ENCODE measurements at regions not wholly inside any gene's neighbourhood (a gene's known extent, or its start where the extent isn't known, plus 50 kb on each side); places are given as distances from the start of the nearest gene placed in this dataset.

DNA sequence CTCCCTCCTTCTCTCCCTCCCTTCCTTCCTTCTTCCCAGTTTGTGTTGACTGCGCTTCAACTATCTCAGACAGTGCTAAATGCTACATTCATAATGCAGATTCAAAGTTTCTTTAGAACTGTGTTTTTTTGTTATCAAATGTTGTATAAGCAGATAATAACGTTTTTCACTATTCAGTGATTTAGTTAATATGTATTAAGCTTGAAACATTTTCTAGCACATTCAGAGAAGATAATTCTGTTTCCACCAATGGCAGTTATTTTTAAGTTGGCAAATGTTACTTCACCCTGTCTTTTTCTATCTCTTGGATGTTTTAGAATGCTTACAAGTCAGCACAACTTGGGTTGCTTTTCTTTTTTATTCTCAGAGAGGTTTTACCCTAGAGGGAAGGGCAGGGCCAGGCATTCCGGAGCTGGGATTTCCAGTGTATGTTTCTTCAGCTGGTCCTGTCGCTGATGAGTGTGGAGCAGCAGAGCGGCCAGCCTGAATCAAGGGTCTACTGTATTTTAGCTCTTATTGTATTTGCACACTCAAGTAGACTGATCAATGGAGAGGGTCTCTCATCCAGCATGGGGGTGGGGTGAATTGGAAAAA, 162.3 kb upstream of the ARHGAP20 start:
- DNase-seq = no peak
- no peak overlapping the region for H3K4me3 ChIP-seq
- H3K36me3 ChIP-seq = no peaks in the 10 kb centered on the region
- H3K27ac ChIP-seq = no peak overlapping the region
- H3K4me1 ChIP-seq = peaks cover 0 to 4% of the 10 kb centered on the region in 2 donors
- TF ChIP-seq, protein P1, sequence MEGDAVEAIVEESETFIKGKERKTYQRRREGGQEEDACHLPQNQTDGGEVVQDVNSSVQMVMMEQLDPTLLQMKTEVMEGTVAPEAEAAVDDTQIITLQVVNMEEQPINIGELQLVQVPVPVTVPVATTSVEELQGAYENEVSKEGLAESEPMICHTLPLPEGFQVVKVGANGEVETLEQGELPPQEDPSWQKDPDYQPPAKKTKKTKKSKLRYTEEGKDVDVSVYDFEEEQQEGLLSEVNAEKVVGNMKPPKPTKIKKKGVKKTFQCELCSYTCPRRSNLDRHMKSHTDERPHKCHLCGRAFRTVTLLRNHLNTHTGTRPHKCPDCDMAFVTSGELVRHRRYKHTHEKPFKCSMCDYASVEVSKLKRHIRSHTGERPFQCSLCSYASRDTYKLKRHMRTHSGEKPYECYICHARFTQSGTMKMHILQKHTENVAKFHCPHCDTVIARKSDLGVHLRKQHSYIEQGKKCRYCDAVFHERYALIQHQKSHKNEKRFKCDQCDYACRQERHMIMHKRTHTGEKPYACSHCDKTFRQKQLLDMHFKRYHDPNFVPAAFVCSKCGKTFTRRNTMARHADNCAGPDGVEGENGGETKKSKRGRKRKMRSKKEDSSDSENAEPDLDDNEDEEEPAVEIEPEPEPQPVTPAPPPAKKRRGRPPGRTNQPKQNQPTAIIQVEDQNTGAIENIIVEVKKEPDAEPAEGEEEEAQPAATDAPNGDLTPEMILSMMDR (IDR thresholded peaks at IDR 0.05) = no peak
- no peak for TF ChIP-seq POLR2A (IDR thresholded peaks at IDR 0.05)
- no peaks in the 10 kb centered on the region for H3K9me3 ChIP-seq
- no peaks in the 10 kb centered on the region for H3K27me3 ChIP-seq
- intact Hi-C loops (cut with DNase I; ENCODE audit: low total_unique reads) = no loop called here

DNA sequence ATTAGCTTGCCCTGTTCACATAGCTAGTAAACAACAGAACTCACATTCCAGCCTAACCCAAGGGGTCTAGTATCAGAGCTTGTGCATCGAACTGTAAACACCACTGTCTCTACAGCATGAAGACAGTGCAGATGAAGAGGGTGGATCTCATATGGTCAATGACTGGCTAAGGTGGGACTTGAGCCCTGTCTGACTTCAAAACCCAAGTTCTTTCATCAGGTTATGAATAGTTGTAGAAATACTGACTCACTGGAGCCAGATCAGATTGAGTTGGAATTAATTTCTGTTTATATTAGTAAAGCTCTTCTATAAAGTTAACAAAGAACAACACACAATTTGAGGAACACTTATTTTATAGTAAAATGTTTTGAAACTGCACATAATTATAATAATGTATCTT, 161.7 kb upstream of the ARHGAP20 start:
- H3K9me3 ChIP-seq = no peaks in the 10 kb centered on the region
- H3K4me1 ChIP-seq = peaks cover 0 to 4% of the 10 kb centered on the region in 2 donors
- no peak overlapping the region for H3K4me3 ChIP-seq
- DNase-seq = no peak
- intact Hi-C loops (cut with DNase I; ENCODE audit: low total_unique reads) = no loop called here
- H3K27ac ChIP-seq = no peak overlapping the region
- TF ChIP-seq, protein P1 (IDR thresholded peaks at IDR 0.05) = no peak
- TF ChIP-seq POLR2A (IDR thresholded peaks at IDR 0.05) = no peak
- no peaks in the 10 kb centered on the region for H3K27me3 ChIP-seq
- H3K36me3 ChIP-seq = no peaks in the 10 kb centered on the region

DNA sequence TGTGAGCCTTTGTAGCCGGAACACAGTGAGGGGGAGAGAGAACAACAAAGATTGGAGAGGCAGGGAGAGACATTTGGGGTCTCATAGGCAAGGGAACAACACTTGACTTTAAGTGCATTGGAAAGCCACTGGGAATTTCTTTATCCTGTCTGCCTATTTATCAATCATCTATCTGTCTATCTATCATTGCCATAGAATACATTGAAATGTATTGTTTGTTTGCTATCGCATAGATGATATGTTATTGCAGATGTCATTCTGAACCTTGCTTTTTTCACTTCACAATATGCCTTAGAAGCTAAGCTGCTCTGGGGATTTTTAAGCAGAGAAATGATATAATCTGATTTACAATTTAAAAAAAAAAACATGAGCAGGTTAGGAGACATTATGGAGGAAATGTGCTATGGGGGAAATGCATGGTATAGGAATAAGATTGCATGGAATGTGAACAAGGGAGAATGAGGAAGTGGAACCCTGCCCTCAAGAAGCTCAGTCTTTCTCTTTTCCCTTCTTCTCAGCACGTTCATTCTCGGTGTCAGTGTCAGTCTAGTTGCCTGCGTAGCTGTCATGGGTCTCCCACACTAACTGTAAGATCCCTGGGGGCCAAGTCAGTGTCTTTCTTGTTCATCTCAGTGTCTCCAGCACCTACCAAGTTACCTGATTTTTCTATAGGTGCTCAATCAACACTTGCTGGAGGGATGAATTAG, 158.7 kb upstream of the ARHGAP20 start:
- no peak for DNase-seq
- Histone ChIP-seq H3K9me3 (no peaks in the 10 kb centered on the region), H3K4me3 (no peak overlapping the region), H3K27me3 (no peaks in the 10 kb centered on the region), H3K4me1 (no peaks in the 10 kb centered on the region), H3K27ac (no peak overlapping the region), H3K36me3 (no peaks in the 10 kb centered on the region)
- TF ChIP-seq, protein P1 (IDR thresholded peaks at IDR 0.05) = no peak
- no peak for TF ChIP-seq POLR2A (IDR thresholded peaks at IDR 0.05)
- intact Hi-C loops (cut with DNase I; ENCODE audit: low total_unique reads) = no loop called here

DNA sequence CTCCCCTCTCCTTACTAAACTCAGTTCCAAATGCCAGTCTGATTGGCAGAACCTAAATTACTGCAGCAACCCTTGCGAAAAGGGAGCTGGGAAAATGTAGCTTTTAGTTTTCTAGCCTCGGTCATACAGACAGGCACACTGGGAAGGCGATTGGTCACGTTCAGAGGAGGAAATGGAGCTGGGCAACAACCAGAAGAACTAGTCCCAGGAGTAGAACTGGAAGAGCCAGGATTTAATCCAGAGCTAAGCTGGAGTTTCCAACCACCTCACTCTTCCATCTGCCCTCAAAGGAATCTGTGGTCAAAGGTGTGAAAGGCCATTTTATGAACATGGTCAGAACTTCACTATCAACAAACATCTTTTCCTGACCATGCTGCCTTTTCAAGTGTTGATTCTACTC, 155.7 kb upstream of the ARHGAP20 start:
- H3K9me3 ChIP-seq = no peaks in the 10 kb centered on the region
- intact Hi-C loops (cut with DNase I; ENCODE audit: low total_unique reads) = no loop called here
- no peaks in the 10 kb centered on the region for H3K36me3 ChIP-seq
- no peak for DNase-seq
- no peaks in the 10 kb centered on the region for H3K4me1 ChIP-seq
- TF ChIP-seq POLR2A (IDR thresholded peaks at IDR 0.05) = no peak
- TF ChIP-seq, protein P1 (IDR thresholded peaks at IDR 0.05) = no peak
- H3K4me3 ChIP-seq = no peak overlapping the region
- no peak overlapping the region for H3K27ac ChIP-seq
- no peaks in the 10 kb centered on the region for H3K27me3 ChIP-seq

DNA sequence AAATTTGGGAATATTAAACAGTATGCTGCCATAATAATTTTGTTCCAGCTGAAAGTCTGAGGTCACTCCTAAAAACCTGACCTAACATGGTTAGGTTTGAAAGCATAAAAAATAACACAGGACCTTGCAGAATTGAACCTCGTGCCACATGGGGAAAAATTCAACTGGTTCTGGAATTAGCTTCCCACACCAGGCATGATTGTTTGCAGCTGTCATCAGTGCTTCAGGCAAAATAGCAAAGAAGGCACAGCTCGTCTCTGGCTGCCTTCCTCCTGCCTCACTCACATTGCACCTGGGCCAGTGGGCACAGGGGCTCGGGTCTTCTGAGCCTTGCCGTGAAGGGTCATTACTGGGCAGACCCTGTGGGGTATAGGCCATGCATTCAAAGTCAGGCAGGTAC, 153.8 kb upstream of the ARHGAP20 start:
- intact Hi-C loops (cut with DNase I; ENCODE audit: low total_unique reads) = no loop called here
- DNase-seq = no peak
- no peak overlapping the region for H3K27ac ChIP-seq
- no peaks in the 10 kb centered on the region for H3K36me3 ChIP-seq
- no peaks in the 10 kb centered on the region for H3K27me3 ChIP-seq
- no peaks in the 10 kb centered on the region for H3K9me3 ChIP-seq
- no peaks in the 10 kb centered on the region for H3K4me1 ChIP-seq
- H3K4me3 ChIP-seq = no peak overlapping the region
- TF ChIP-seq POLR2A (IDR thresholded peaks at IDR 0.05) = no peak
- TF ChIP-seq, protein P1 (IDR thresholded peaks at IDR 0.05) = no peak

Data from uterus (tissue), 3 donors.